ENCODE measurements at regions not wholly inside any gene's neighbourhood (a gene's known extent, or its start where the extent isn't known, plus 50 kb on each side); places are given as distances from the start of the nearest gene placed in this dataset.

DNA sequence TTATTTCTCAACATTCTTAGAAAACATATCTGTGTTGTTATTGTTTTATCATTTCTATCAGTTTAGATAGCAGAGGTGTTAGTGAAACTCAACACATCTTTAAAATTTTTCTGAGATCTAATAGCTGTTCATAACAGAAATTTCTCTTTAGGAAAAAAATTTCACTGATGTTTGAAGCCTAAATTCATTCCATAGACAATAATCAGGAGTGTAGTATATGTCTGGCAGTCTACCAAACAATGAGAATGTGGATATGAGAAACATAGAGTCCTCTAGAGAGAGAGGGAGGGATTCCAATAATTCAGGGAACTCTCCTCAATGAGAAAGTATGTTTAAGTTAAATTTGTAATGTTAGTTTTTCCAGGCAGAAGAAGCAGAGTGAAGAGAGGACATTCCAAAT, 118.2 kb upstream of the EDNRB start:
- no peak for TF ChIP-seq POLR2A (IDR thresholded peaks at IDR 0.05)
- TF ChIP-seq, protein P1, sequence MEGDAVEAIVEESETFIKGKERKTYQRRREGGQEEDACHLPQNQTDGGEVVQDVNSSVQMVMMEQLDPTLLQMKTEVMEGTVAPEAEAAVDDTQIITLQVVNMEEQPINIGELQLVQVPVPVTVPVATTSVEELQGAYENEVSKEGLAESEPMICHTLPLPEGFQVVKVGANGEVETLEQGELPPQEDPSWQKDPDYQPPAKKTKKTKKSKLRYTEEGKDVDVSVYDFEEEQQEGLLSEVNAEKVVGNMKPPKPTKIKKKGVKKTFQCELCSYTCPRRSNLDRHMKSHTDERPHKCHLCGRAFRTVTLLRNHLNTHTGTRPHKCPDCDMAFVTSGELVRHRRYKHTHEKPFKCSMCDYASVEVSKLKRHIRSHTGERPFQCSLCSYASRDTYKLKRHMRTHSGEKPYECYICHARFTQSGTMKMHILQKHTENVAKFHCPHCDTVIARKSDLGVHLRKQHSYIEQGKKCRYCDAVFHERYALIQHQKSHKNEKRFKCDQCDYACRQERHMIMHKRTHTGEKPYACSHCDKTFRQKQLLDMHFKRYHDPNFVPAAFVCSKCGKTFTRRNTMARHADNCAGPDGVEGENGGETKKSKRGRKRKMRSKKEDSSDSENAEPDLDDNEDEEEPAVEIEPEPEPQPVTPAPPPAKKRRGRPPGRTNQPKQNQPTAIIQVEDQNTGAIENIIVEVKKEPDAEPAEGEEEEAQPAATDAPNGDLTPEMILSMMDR (IDR thresholded peaks at IDR 0.05), result no peak
- no peak overlapping the region for H3K4me3 ChIP-seq
- no peaks in the 10 kb centered on the region for H3K27me3 ChIP-seq
- intact Hi-C loops (cut with DNase I), result no loop called here
- no peaks in the 10 kb centered on the region for H3K9me3 ChIP-seq
- no peak overlapping the region for H3K27ac ChIP-seq
- no peaks in the 10 kb centered on the region for H3K4me1 ChIP-seq
- ATAC-seq (no peak), DNase-seq (no peak)
- H3K36me3 ChIP-seq (replicated peaks in 1 of 2; ENCODE audit: insufficient read depth in 1 of 2, low read depth in 2 of 2), result no peaks in the 10 kb centered on the region

DNA sequence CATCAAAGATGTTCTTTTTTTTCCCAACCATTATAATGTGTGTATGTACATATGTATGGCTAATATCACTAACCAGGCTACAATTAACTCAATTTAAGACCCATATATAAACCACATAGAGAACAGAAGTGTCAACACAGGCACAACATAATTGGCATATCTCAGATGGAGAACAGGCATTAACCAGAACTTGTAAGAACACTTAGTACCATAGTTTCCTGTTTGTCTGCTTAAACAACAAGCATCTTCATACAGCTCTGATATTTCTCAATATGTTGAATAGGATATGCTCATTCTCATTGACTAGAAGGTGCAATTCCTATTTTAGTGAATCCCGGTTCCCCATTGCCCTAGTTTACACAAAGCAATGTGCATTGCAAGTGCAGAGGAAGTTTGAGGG, 116.9 kb upstream of the EDNRB start:
- ATAC-seq (no peak), DNase-seq (no peak)
- no peaks in the 10 kb centered on the region for H3K9me3 ChIP-seq
- H3K4me1 ChIP-seq, result no peaks in the 10 kb centered on the region
- WGBS, 2 donors, result 52 to 63% methylated on average over 1 of the region's 1 CpG
- no peaks in the 10 kb centered on the region for H3K27me3 ChIP-seq
- no peaks in the 10 kb centered on the region for H3K36me3 ChIP-seq (replicated peaks in 1 of 2; ENCODE audit: insufficient read depth in 1 of 2, low read depth in 2 of 2)
- no peak for TF ChIP-seq POLR2A (IDR thresholded peaks at IDR 0.05)
- TF ChIP-seq, protein P1 (IDR thresholded peaks at IDR 0.05), result no peak
- H3K27ac ChIP-seq, result no peak overlapping the region
- no peak overlapping the region for H3K4me3 ChIP-seq
- intact Hi-C loops (cut with DNase I), result no loop called here

DNA sequence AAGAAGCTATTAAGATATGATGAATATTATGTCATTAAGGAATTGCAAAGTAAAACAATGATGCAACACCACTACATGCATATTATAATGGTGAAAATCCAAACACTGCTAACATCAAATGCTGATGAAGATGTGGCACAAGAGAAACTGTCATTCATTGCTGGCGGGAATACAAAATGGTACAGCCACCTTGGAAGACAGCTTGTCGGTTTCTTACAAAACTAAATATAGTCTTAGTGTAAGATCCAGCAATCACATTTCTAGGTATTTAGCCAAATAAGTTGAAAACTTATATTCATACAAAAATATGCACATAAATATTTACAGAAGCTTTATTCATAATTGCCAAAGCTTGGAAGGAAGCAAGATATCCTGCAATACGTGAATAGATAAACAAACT, 114.9 kb upstream of the EDNRB start:
- DNase-seq (no peak), ATAC-seq (no peak)
- H3K27me3 ChIP-seq, result no peaks in the 10 kb centered on the region
- H3K27ac ChIP-seq, result no peak overlapping the region
- intact Hi-C loops (cut with DNase I), result no loop called here
- H3K36me3 ChIP-seq (replicated peaks in 1 of 2; ENCODE audit: insufficient read depth in 1 of 2, low read depth in 2 of 2), result no peaks in the 10 kb centered on the region
- no peaks in the 10 kb centered on the region for H3K9me3 ChIP-seq
- no peak for TF ChIP-seq POLR2A (IDR thresholded peaks at IDR 0.05)
- TF ChIP-seq, protein P1 (IDR thresholded peaks at IDR 0.05), result no peak
- WGBS, 2 donors, result 55 to 59% methylated on average over 3 of the region's 3 CpGs
- H3K4me3 ChIP-seq, result no peak overlapping the region
- no peaks in the 10 kb centered on the region for H3K4me1 ChIP-seq

DNA sequence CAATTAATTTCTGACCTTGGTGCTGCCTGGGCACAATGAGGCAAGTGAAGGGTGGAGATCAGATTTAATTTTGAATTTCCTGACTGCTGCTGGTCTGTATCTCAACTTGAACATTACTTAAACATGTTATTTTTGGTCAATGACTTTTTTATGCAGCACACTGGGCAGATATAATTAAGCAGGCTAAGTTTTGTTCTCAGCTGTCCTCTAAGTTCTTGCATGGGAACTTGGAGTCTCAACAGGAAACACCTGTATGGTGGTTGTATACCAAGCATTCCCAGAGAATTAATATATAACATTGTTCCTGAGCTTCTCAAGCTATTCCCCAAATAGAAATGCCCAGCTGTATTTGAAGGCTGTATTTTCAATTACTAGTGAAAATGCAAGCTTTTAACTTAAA, 113.5 kb upstream of the EDNRB start:
- TF ChIP-seq, protein P1 (IDR thresholded peaks at IDR 0.05), result no peak
- TF ChIP-seq POLR2A (IDR thresholded peaks at IDR 0.05), result no peak
- H3K4me3 ChIP-seq, result no peak overlapping the region
- no peak for DNase-seq
- ATAC-seq, result no peak
- no peaks in the 10 kb centered on the region for H3K4me1 ChIP-seq
- intact Hi-C loops (cut with DNase I), result no loop called here
- H3K36me3 ChIP-seq (replicated peaks in 1 of 2; ENCODE audit: insufficient read depth in 1 of 2, low read depth in 2 of 2), result no peaks in the 10 kb centered on the region
- no peaks in the 10 kb centered on the region for H3K27me3 ChIP-seq
- no peaks in the 10 kb centered on the region for H3K9me3 ChIP-seq
- no peak overlapping the region for H3K27ac ChIP-seq

DNA sequence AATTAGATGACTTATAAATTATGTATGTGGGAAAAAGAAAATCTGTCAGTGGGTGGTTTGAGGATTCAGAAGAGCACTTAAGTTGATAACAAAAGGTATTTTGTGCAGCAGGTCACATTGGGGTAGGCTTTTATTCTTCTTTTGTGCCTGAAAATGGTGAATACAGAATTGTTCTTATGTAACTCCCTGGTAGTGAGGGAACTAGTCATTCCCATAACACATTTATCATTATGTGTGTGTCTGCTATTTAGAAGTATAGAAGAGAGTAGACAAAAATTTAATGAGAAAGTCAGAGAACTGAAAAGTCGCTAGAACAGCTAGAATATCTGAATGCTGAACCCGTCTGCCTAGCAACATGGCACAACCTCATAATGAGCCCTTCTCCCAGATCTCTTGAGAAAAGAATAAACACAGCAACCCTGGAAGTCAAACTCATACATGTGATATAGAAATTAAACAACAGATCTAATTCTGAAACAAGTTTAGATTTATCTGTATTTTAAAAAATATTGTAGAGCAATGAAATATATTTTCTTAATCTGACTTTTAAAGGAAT, 111.8 kb upstream of the EDNRB start:
- H3K27ac ChIP-seq, result no peak overlapping the region
- ATAC-seq, result no peak
- no peaks in the 10 kb centered on the region for H3K27me3 ChIP-seq
- 52 to 62% methylated on average over 2 of the region's 2 CpGs for WGBS, 2 donors
- DNase-seq, result no peak
- H3K4me3 ChIP-seq, result no peak overlapping the region
- H3K9me3 ChIP-seq, result no peaks in the 10 kb centered on the region
- TF ChIP-seq, protein P1 (IDR thresholded peaks at IDR 0.05), result no peak
- no peak for TF ChIP-seq POLR2A (IDR thresholded peaks at IDR 0.05)
- no peaks in the 10 kb centered on the region for H3K36me3 ChIP-seq (replicated peaks in 1 of 2; ENCODE audit: insufficient read depth in 1 of 2, low read depth in 2 of 2)
- H3K4me1 ChIP-seq, result no peaks in the 10 kb centered on the region
- intact Hi-C loops (cut with DNase I), result no loop called here

Data from body of pancreas (tissue), 4 donors.